Astrocyte (in vitro differentiated cells and primary cell): ENCODE measurements at regions not wholly inside any gene's neighbourhood (a gene's known extent, or its start where the extent isn't known, plus 50 kb on each side); places are given as distances from the start of the nearest gene placed in this dataset.

ENCODE experiments used
- EZH2 ChIP-seq: IDR thresholded peaks from 2 replicates; pipeline ENCODE4 v1.6.1; 2012; ENCODE audit warnings: mild to moderate bottlenecking, low read length, inconsistent platforms; ENCODE audit not compliant: insufficient read depth
- TF ChIP-seq, protein P1 (sequence below): IDR thresholded peaks from 2 replicates; pipeline ENCODE4 v1.5.1; 2011; ENCODE audit warnings: low read depth, mild to moderate bottlenecking, inconsistent platforms, low read length, moderate library complexity; ENCODE audit not compliant: insufficient read depth

DNA sequence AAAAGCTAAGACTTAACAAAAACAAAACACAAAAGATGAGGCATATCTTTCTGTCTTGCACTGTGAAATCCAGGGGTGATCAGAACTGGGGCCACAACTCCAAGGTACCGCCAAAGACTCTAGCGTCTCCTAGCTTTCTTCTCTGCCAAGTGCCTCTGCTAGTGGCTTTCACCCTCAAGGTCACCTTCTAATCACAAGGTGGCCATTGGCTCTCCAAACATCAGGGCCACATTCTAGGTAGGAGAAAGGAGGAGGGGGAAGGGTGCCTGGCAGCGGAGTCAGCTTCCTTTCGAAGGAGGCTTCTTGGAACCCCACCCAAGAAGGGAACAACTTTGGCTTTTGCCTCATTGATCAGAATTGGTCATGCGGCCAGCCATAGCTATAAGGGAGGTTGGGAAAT lies 168.8 kb upstream of the SMAD3 start:
- TF ChIP-seq EZH2, result no peak
- TF ChIP-seq, protein P1, sequence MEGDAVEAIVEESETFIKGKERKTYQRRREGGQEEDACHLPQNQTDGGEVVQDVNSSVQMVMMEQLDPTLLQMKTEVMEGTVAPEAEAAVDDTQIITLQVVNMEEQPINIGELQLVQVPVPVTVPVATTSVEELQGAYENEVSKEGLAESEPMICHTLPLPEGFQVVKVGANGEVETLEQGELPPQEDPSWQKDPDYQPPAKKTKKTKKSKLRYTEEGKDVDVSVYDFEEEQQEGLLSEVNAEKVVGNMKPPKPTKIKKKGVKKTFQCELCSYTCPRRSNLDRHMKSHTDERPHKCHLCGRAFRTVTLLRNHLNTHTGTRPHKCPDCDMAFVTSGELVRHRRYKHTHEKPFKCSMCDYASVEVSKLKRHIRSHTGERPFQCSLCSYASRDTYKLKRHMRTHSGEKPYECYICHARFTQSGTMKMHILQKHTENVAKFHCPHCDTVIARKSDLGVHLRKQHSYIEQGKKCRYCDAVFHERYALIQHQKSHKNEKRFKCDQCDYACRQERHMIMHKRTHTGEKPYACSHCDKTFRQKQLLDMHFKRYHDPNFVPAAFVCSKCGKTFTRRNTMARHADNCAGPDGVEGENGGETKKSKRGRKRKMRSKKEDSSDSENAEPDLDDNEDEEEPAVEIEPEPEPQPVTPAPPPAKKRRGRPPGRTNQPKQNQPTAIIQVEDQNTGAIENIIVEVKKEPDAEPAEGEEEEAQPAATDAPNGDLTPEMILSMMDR, result no peak
